ENCODE measurements at regions not wholly inside any gene's neighbourhood (a gene's known extent, or its start where the extent isn't known, plus 50 kb on each side); places are given as distances from the start of the nearest gene placed in this dataset.

DNA sequence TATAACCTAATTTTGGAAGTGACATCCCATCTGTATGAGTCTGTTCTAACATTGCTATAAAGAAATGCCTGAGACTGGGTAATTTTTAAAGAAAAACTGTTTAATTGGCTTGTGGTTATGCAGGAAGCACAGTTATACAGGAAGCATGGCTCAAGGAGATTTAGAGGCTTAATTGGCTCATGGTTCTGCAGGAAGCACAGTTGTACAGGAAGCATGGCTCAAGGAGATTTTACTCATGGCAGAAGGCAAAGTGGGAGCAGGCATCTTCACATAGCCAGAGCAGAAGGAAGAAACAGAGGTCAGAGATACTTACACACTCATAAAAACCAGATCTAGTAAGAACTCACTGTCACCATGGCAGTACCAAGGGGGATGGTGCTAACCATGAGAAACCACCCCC, 193.1 kb upstream of the ADAMTS9 start:
- DNase-seq = no peak

DNA sequence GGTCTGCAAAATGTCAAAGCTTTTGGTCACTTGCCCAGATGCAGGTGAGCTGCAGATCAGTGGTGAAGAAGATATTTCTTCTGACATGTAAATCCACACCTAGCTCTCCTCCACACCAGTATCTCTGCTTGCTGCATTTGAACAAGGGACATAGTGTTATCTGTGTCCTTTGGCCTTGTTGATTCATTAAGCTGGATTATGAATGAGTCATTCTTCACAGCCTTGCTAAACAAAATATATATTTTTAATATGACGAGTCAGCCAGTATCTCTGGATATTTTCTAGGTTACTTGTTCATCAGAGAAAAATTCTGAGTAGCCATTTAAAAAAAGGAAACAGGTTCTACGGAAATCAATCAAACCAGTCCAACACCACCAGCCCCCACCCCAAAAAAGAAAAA, 190.6 kb upstream of the ADAMTS9 start:
- DNase-seq = no peak

DNA sequence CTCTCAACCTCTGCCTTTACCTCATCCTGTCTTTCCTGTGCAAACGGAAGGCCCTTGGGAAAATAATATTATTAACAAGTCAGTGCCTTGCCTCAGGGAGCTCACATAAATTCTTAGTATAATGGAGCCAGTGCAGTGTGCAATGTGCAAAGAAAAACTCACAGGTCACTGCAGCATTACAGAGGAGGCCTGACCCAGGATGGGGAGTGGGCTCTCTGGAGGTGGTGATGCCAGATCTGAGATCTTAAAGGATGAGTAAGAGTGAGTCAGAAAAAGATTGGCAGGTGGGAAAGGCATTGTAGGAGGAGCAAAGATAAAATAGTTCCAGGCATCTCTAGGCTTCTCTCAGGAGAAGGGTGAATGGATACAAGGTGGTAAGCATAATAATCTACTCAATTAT, 185.6 kb upstream of the ADAMTS9 start:
- no peak for DNase-seq

DNA sequence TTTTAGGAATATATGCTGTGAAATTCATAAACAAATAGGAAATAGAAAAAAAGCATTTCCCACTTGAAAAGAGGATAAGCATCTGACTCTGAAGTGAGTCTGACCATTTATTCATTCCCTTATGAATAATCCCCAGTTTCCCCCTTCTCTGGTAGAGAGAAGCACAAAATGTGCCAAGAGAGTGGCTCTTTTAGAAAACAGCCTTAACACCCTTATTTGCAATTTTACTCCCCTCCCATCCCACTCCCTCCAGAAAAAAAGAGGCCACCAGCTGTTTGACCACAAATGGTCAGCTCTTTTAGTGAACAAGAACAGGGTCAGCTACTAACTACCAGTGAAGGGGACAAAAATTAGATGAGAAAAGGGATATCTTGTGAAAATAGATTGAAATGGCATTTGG, 184.5 kb upstream of the ADAMTS9 start:
- DNase-seq = no peak

DNA sequence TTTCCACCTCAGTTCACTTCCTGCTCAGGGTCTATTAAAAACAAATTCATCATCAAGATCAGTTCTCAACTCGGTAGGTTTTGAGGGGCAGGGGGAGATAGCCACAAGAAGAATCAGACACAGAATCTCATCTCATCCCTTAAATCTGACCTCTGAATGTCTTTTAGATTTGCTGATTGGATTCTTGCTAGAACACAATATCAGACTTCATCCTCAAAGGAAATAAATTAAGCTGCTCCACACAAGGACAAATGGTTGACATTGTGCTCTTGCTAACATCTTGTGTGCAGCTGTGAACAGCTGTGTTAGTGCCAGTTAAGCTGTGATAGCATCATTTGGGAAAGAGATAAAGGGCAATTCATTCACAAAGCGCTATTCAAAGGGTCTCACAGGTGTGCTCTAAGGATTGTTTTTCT, 184.0 kb upstream of the ADAMTS9 start:
- no peak for DNase-seq

DNA sequence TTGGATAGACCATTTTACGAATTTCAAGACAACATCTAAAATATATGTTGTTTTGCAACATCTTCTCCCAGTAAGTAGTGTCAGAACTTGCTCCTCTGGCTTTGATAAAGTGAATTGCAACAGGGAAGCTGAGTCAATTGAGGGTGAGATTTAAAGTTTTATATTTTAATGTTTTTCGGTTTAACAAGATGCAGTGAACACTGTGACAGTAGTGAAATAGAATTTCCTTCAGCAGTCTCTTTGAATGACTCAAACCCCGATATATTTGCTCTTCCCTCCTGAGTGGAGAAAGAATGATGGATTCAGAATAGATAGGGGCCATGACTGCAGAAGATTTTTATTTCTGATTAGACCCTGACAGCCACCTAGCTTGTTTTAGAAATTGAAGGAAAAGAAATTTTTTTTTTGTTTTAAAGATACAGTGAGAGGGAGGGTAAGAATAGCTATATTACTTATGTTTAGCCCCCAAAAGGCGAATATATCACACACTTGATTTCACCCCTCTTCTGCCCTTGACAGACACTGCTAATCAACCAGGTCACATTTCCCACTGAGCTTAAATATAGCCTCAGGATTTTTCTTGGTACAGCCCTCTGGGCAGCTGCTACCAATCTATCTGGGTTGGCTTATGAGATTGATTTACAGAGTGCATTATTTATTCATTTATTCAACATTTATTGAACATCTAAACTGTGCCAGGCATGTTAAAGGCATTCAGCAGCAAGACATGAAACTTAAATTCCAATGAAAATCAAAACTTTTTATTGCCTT, 183.3 kb upstream of the ADAMTS9 start:
- no peak for DNase-seq

DNA sequence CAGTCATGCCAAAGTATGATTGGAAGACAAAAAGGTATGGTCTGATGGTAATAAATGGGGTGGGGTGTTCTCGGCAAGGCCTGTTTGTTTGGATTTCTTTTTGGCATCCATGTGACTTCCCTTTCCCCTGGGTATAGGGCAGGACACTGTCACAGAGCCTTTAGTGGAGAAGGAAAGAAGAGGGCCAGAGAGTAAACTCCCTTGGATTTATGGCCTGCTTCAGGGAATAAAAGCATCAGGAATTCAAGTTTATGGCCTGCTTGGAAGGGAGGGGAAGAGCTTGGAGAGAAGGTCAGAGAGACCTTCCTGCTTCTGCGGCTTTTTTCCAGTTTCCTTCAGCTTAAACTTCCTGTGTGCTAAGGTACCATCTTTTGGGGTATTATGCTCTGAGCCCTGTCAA, 179.4 kb upstream of the ADAMTS9 start:
- DNase-seq = no peak

DNA sequence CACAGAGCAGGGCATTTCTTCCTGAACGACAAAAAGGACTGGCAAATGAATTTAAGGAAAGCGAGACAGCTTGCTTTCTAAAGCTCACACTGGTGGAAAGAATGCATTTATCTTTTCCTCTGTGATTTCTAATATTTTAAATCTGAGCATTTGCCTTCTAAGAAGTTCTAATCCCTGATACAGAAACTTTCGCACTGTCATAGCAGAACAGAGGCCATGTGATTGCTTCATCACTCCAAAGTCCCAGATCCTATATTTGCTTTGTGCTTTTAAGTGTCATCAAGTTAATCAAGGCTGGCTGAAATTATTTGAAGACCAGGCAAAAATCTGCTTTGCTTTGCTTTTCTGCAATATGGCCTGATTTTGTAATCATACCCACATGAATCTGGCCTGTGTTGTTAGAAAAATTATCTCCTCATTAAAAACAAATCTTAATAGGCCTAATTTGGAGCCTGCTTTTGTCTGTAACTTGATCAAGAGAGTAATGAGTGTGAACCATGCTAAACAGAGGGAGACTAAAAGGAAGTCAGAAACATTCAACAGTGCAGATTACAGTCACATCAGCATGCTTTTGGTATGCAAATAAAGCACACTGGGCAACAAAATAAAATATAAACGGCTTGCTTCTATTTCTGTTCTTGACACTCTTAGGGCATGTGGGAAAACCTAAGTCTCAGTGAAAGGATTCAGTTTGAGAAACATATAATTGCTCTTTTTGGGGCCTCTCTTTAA, 178.2 kb upstream of the ADAMTS9 start:
- no peak for DNase-seq

DNA sequence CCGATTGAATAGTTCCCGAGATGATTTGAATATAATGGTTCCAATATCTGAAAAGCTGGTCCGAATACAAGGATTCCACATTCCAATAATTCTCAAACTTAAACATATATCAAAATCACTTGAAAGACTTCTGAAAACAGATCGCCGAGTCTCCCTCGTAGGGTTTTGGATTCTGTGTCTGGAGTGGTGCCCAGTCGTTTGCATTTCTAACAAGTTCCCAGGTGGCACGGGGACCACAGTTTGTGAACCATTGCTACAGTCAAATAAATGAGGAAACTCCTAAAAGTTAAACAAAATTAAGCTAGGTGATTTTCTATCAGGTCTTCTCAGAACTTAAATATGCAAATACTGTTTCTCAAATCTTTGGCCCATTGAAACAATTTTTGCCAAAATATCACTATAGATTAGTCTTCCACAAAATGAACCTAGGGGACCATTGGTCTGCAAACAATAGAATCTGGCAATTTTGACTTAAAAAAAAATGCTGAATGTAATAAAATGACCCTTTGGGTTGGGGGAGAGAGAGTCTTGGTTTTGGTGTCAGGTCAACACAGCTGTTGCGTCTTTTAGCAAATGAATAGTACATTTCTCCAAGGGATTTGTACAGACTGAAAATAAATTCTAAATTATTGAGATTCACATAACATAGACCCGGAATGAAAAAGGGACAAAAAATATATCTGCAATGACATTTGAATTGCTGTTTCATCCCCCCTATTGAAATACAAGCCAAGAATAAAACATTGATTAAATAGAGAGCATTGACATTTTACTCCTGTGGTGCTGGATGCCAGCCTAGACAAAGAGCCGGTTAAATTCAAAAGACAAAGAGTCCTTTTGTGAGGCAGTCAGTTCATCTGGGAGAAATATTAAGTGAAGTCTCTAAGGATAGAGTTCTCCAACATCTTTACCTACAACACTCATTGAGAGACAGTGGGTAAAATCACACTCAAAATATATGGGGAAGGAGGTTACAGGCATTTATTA, 175.7 kb upstream of the ADAMTS9 start:
- no peak for DNase-seq

DNA sequence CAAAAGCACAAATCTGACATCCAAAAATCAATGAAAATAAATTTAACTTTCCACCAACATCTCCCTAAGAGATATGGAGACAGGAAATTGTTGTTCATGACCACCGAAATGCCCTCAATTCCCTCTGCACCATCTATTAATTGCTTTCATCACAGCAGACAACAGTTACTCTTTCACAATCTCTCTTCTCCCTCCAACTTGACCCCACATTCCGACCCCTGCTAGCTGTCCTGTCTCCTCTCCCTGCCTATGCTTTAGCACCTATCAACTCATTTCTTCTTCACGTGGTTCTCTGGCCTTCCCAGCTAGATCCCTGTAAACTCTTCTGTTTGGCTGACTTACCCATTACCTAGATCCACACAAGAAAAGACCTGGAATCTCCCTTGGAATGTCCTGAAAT, 173.9 kb upstream of the ADAMTS9 start:
- DNase-seq = no peak

DNA sequence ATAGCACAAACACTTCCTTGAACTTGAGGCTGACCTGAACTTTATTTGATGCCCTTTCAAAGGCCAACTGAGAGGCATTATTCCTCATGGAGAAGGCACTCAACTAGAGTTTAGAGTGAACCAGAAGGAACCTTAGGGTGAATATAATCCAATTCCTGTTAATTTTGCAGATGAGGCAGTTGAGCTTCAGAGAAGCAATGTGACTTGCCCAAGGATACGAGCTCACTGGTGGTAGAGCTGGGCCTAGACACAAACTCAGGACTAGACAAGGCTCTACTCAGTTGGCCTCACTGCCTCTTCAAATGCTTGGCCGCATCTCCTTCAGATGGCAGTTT, 172.7 kb upstream of the ADAMTS9 start:
- no peak for DNase-seq

DNA sequence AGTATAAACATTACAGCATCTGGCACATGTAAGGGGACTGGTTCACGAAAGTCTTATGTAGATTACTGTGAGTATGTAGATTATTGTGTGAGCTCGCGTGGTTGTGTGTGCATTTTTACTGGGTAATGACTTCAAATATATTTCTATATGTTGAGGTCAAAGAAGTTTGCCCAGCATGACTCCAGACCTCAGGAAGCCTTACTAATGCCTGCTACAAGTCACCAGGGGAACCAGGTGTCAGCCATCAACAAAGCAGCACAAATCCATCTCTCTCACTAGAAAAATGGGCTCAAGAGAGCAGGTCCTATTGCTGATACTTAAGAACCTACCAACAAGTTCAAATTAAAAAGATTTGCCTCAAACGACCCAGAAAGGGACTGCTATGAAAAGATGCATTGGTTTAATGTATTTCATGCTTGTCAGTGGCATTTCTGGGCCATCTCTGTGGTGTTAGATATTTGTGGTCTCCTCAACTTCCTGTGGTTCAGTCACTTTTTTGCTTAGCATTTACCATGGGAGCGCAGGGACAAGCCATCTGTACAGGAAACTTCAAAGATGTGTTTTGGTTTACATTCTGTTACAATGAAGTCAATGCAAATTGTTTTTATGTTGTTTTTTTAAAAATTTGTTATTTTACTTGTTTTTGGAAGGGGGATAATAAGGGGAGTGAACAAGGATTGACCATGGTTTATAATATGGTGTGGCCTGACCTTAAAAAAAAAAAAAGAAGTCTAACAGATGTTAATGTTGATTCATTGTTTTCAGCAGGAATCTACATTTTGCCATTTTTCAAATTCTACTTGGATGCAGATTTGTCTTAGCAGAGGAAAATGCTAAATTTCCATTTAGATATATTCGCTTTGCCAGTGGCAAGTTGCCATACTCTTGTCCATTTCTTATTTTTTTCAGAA, 172.1 kb upstream of the ADAMTS9 start:
- DNase-seq = no peak

DNA sequence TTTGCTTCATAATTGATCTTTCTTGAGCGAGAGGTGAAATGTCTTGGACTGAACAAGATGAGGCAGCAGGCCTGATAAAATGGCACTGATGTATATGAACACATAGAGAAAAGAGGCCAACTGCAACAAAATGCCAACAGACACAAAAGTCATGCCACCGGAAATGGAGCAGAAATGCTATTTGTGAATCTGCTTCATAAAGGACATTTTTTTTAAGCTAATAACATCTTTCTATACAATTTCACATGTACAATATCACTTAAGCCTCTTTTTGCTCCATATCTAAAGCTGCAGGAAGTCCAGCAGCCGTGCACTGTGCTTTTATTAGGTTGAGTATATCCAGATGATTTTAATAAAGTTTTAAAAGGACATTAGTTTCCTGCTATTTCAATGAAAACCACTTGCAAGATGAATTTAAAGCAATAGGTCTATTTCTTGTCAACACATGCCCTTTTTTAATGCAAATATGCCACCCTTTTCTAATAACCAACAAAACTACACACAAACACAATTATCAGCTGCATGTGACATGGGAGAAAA, 169.2 kb upstream of the ADAMTS9 start:
- no peak for DNase-seq

DNA sequence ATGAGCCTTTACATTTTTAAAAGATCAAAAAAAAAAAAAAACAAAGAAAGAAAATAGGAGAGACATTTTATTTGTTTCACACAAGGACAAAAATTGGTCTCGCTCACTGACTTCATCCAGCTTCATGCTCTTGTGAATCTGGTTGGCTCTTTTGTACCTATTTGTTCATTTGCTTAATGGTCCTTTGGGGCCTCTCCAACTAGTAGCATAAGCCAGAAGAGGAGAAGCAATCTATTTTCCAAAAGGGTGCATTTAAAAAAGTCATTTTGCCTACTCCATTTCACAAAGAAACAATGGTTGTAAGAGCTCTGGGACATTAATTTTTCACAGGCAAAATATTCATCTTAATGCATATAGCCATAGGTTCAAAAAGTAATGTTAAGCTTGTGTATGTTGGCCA, 168.3 kb upstream of the ADAMTS9 start:
- DNase-seq = no peak

DNA sequence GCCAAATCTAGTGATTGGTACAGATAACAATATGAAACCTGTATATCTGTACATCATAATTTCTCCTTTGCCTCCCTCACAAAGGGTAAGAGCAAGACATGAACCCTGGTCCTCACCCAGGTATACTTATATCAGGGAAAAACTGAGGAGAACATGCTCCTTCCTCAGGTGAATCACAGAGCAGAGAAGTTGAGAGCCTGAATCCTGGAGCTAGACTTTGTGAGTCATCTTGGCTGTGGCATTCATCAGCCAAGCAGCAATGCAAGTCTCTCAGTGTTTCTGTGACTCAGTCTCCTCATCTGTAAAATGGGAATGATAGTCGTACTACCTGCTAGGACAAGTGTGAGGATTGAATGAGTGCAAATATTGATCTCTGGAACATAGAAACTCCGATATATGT, 165.7 kb upstream of the ADAMTS9 start:
- DNase-seq = no peak

DNA sequence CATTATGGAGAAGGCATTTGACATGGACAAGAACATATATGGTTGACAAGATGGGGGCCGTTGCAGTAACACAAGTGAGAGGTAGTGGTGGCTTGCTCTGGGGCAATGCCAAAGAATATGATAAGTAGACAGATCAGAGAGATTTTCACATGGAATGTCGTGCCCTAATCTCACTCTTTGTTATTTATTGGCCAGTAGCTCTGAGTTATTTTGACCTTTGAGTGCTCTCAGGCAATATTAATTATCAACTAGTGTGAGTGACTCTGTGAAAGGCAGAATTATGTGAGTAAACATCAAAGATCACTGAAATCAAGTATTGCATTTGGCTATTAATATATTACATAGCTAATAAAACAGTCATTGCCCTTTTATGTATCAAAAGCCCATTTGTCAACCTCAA, 164.9 kb upstream of the ADAMTS9 start:
- DNase-seq = no peak

DNA sequence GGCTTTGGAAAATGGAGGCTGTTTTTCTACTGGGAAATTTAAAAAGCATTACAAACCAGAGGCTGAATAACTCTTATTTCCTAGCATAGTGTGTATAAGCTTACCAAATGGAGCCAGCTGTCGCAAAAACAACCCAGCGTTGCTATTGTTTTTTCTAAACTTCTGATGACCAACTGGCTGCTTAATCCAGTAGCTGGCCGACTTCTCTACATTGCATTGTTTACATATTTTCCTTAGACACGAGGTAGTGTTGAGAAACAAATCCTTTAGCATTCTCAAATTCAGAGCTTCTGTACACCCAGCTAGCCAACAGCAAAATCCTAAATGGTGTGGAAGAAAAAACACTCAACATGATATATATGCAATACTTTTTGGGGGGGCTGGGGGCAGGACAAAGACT, 161.0 kb upstream of the ADAMTS9 start:
- DNase-seq = no peak

DNA sequence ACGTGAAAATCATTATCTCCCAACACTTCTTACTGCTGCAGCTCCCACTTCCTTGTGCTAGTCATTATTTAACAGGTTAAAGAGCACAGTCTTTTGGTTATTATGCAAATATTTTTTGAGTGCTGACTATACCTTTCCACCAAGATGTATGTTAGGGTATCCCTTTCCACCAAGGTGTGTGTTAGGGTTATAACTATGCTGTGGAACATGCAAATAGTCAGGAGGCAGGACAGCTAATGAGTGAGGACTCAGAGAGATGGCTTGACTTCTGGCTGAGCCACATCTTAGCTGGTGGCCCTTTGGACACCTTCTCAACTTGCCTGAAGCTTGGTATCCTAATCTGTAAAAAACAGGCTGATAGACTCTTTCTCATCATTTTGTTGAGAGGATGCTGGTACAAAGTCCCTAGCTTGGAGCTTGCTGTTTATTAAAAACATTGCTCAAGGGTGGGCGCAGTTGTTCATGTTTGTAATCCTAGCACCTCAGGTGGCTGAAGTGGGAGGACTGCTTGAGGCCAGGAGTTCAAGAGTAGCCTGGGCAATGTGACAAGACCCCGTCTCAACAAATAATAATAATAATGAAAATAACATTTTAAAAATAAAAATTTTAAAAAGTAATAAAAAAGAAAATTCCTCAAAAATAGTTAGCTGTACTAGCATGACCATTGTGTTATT, 160.5 kb upstream of the ADAMTS9 start:
- no peak for DNase-seq

DNA sequence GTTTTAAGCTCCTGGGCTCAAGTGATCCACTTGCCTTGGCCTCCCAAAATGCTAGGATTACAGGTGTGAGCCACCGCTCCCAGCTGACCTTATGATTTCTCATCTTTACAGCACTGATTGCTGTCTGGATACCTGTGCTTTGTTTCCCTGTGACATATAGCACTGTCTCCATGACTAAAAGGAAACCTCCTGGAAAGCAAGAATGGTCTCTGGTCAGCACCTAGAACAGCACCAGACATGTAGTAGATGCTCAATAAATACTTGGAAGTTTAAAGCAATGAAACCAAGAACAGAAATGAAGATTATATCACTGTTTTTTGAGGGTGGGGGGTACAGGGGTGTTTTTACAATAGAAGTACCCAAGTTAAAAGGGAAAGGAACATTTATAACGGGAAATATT, 156.8 kb upstream of the ADAMTS9 start:
- no peak for DNase-seq

DNA sequence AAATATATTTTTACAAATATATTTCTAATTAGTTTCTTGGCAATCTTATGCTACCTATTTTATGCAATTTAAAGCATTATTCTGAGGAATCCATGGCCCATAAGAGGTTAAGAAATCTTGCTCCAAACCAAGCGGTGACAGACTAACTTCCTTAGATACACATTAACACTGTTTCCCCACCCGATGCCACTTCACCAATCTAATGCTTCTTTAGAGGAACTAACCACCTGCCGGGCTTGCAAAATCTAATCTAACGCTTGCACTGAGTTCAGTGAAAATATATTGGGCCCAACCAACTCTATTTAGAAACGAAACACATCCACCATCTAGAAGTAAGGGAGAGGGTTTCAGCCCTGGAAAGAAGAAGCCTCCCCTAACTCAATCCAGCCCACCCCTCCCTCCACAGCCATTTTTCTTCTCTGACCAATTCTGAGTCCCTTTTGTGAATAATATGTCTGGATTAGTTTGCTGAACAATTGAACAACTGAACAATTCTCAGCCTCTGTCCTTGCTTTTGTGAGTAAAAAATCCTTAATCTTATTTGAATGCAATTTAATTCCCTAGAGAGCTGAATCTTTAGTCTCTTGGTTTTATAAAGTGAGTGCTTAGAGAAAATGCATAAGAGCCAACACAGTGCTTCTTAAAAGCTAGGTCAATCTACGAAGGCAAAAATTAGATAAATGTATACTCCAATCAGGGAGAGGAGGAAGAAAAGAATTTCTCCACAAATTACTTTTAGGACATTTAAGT, 150.4 kb upstream of the ADAMTS9 start:
- no peak for DNase-seq

Measured in C1 segment of cervical spinal cord (tissue), 14 donors.